ENCODE measurements at regions not wholly inside any gene's neighbourhood (a gene's known extent, or its start where the extent isn't known, plus 50 kb on each side); places are given as distances from the start of the nearest gene placed in this dataset.
"Not testable (repeated sequence)": the region's sequence is repeated elsewhere in the genome, so short reads cannot be mapped to it uniquely, and the experiment has no call there.

DNA sequence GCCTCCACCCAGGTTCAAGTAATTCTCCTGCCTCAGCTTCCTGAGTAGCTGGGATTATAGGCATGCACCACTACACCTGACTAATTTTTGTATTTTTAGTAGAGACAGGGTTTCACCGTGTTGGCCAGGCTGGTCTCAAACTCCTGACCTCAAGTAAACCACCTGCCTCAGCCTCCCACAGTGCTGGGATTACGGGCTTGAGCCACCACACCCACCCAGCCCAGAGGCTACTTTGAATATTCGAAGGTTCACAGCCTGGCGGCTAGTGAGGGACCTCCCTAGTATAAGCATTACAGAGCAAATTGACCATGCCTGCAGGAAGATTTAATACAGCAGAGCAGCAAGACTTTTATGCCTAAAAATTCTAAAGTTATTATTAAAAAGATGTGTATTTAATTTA lies 86.6 kb downstream of the SEPTIN7 start:
- not testable (repeated sequence) for H3K4me1 ChIP-seq (ENCODE audit: insufficient read depth, low read length); H3K27me3 ChIP-seq (ENCODE audit: insufficient read depth, low read length); H3K27ac ChIP-seq (ENCODE audit: low read depth, low read length); H3K4me3 ChIP-seq (ENCODE audit: low read length); H3K9me3 ChIP-seq (ENCODE audit: insufficient read depth, low read depth, low read length); H3K9ac ChIP-seq (ENCODE audit: low read depth, low read length)
- WGBS, result 69% methylated on average over 4 of the region's 4 CpGs
- peaks cover 77% of the 10 kb centered on the region for H3K36me3 ChIP-seq (ENCODE audit: insufficient read depth, low read length)

DNA sequence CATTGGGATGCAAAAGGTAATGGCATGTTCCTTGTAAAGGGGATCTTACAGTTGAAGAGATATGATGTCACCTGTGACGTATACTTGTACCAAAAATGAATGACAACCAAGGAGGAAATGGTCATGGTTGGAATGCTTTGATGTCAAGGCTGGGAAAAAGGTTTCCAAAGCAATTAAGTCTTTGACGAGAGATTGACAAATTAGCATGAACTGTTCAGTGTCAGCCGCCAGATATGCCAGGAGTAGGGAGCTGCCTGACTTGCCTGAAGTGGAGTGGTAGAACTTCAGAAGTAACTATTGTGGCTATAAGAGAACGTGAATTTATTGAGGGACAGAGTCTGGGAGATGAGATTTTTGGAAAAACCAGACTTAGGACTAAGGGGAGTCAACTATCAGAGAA lies 88.1 kb downstream of the SEPTIN7 start:
- 92% methylated on average over 4 of the region's 4 CpGs for WGBS
- Histone ChIP-seq H3K36me3 (ENCODE audit: insufficient read depth, low read length) (peaks cover 67% of the 10 kb centered on the region), H3K9ac (ENCODE audit: low read depth, low read length) (no peak overlapping the region), H3K9me3 (ENCODE audit: insufficient read depth, low read depth, low read length) (no peaks in the 10 kb centered on the region), H3K4me1 (ENCODE audit: insufficient read depth, low read length) (no peaks in the 10 kb centered on the region), H3K27me3 (ENCODE audit: insufficient read depth, low read length) (no peaks in the 10 kb centered on the region), H3K4me3 (ENCODE audit: low read length) (no peak overlapping the region), H3K27ac (ENCODE audit: low read depth, low read length) (no peak overlapping the region)

DNA sequence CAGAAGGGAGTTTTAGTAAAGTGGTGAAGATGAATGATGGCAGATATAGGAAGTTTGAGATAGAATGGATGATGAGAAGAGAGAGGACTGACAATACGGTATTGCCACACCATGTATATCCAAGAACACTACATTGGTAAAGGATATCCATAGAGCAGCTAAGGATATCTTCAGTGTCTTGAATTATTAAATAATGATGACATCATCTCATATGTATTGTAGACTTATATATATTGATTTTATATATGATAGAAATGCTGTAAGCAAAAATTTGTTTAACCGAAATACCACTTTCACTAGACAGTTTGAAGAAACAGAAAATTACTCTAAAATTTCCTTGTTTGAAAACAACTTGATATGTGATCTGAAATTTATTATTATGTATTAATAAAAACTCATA lies 89.0 kb downstream of the SEPTIN7 start:
- Histone ChIP-seq H3K27ac (ENCODE audit: low read depth, low read length) (no peak overlapping the region), H3K4me3 (ENCODE audit: low read length) (no peak overlapping the region), H3K9ac (ENCODE audit: low read depth, low read length) (no peak overlapping the region), H3K4me1 (ENCODE audit: insufficient read depth, low read length) (no peaks in the 10 kb centered on the region), H3K9me3 (ENCODE audit: insufficient read depth, low read depth, low read length) (no peaks in the 10 kb centered on the region), H3K27me3 (ENCODE audit: insufficient read depth, low read length) (no peaks in the 10 kb centered on the region), H3K36me3 (ENCODE audit: insufficient read depth, low read length) (peaks cover 60% of the 10 kb centered on the region)
- WGBS, result no CpG with 5 or more reads among the region's 2 CpGs

DNA sequence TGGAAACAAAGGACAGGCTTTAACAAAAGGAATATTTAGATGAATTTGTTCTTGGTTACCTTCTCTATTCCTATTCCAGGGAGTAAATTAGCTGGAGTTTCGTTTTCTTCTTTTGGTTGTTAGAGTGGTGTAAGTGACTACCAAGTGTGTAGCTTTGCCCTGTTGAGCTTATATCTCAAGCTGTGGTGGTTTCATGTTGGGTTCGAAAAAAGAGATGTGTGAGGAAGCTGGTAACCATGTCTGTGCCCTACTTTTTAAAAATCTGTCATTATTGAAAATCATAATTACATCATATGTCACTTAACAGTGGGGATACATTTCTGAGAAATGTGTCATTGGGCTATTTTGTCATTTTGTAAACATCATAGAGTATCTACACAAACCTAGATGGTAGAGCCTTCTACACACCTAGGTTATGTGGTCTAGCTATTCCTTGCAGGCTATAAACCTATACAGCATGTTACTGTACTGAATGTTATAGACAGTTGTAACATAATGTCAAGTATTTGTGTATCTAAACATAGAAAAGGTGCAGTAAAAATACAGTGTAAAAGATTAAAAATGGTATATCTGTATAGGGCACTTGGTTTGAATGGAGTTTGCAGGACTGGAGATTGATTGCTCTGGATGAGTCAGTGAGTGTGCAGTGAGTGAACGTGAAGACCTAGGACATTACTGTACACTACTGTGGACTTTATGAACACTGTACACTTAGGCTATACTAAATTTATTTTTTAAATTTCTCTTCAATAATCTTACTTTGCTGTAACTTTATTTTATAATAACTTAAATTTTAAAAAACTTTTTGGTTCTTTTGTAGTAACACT lies 90.4 kb downstream of the SEPTIN7 start:
- Histone ChIP-seq H3K9me3 (ENCODE audit: insufficient read depth, low read depth, low read length) (no peaks in the 10 kb centered on the region), H3K9ac (ENCODE audit: low read depth, low read length) (no peak overlapping the region), H3K4me1 (ENCODE audit: insufficient read depth, low read length) (no peaks in the 10 kb centered on the region), H3K27ac (ENCODE audit: low read depth, low read length) (no peak overlapping the region), H3K27me3 (ENCODE audit: insufficient read depth, low read length) (no peaks in the 10 kb centered on the region), H3K4me3 (ENCODE audit: low read length) (no peak overlapping the region), H3K36me3 (ENCODE audit: insufficient read depth, low read length) (peaks cover 57% of the 10 kb centered on the region)
- WGBS, result 98% methylated on average over 3 of the region's 3 CpGs

GRCh38 chr7:35893649-35894048 lies 92.8 kb downstream of the SEPTIN7 start:
- 94% methylated on average over 1 of the region's 1 CpG for WGBS

DNA sequence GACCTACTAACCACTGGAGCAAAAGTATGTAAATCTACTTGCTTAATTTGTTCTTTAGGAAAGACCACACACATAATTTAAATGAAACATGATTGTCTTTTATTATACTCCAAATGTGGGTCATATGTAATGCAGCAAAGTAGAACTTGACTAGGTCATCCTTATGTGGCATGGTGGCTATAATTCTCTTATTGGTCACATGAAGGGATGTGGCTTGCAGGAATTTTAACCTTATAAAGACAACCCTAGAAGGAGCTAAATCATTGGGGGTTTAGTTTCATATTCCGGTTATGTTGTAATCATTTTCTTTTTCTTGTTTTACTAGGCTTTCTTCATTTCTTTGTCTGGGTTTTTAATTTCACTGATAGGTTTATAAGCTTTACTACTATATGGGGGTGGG lies 93.9 kb downstream of the SEPTIN7 start:
- Histone ChIP-seq H3K4me1 (ENCODE audit: insufficient read depth, low read length) (no peaks in the 10 kb centered on the region), H3K27me3 (ENCODE audit: insufficient read depth, low read length) (no peaks in the 10 kb centered on the region), H3K4me3 (ENCODE audit: low read length) (no peak overlapping the region), H3K36me3 (ENCODE audit: insufficient read depth, low read length) (peaks cover 62% of the 10 kb centered on the region), H3K27ac (ENCODE audit: low read depth, low read length) (no peak overlapping the region), H3K9ac (ENCODE audit: low read depth, low read length) (no peak overlapping the region), H3K9me3 (ENCODE audit: insufficient read depth, low read depth, low read length) (no peaks in the 10 kb centered on the region)
- no CpG with 5 or more reads among the region's 1 CpG for WGBS

More at GRCh38 chr7:35893649-35894048, 92.8 kb downstream of the SEPTIN7 start:
- Histone ChIP-seq H3K27ac (ENCODE audit: low read depth, low read length) (no peak overlapping the region), H3K9me3 (ENCODE audit: insufficient read depth, low read depth, low read length) (no peaks in the 10 kb centered on the region), H3K9ac (ENCODE audit: low read depth, low read length) (no peak overlapping the region), H3K27me3 (ENCODE audit: insufficient read depth, low read length) (no peaks in the 10 kb centered on the region), H3K36me3 (ENCODE audit: insufficient read depth, low read length) (peaks cover 60% of the 10 kb centered on the region), H3K4me1 (ENCODE audit: insufficient read depth, low read length) (no peaks in the 10 kb centered on the region), H3K4me3 (ENCODE audit: low read length) (no peak overlapping the region)

- H3K4me3 ChIP-seq (ENCODE audit: low read length), result no peak overlapping the region
- 94% methylated on average over 1 of the region's 2 CpGs for WGBS
- no peaks in the 10 kb centered on the region for H3K9me3 ChIP-seq (ENCODE audit: insufficient read depth, low read depth, low read length)
- no peak overlapping the region for H3K9ac ChIP-seq (ENCODE audit: low read depth, low read length)
- no peaks in the 10 kb centered on the region for H3K4me1 ChIP-seq (ENCODE audit: insufficient read depth, low read length)
- no peaks in the 10 kb centered on the region for H3K27me3 ChIP-seq (ENCODE audit: insufficient read depth, low read length)
- H3K27ac ChIP-seq (ENCODE audit: low read depth, low read length), result no peak overlapping the region
- H3K36me3 ChIP-seq (ENCODE audit: insufficient read depth, low read length), result peaks cover 85% of the 10 kb centered on the region
These were observed 99.8 kb downstream of the SEPTIN7 start for GRCh38 chr7:35900651-35901050.

DNA sequence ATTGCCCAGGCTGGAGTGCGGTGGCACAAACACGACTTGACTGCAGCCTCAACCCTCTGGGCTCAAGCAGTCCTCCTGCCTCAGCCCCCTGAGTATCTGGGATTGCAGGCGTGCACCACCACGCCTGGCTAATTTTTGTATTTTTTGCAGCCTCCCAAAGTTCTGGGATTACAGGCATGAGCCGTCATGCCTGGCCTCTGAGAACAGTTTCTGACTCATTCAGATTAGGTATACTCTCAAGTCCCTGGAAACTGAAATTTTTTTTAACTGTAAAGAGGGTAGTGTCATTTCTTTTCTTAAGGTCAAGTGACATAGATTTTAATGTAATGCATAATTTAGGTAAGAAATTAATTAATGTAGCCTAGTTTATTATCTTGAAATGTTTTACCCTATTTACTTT lies 104.7 kb downstream of the SEPTIN7 start:
- no peaks in the 10 kb centered on the region for H3K27me3 ChIP-seq (ENCODE audit: insufficient read depth, low read length)
- peaks cover 17% of the 10 kb centered on the region for H3K4me1 ChIP-seq (ENCODE audit: insufficient read depth, low read length)
- H3K27ac ChIP-seq (ENCODE audit: low read depth, low read length), result no peak overlapping the region
- no peak overlapping the region for H3K9ac ChIP-seq (ENCODE audit: low read depth, low read length)
- 73% methylated on average over 5 of the region's 5 CpGs for WGBS
- no peak overlapping the region for H3K4me3 ChIP-seq (ENCODE audit: low read length)
- H3K36me3 ChIP-seq (ENCODE audit: insufficient read depth, low read length), result peaks cover 45% of the 10 kb centered on the region
- H3K9me3 ChIP-seq (ENCODE audit: insufficient read depth, low read depth, low read length), result no peaks in the 10 kb centered on the region

DNA sequence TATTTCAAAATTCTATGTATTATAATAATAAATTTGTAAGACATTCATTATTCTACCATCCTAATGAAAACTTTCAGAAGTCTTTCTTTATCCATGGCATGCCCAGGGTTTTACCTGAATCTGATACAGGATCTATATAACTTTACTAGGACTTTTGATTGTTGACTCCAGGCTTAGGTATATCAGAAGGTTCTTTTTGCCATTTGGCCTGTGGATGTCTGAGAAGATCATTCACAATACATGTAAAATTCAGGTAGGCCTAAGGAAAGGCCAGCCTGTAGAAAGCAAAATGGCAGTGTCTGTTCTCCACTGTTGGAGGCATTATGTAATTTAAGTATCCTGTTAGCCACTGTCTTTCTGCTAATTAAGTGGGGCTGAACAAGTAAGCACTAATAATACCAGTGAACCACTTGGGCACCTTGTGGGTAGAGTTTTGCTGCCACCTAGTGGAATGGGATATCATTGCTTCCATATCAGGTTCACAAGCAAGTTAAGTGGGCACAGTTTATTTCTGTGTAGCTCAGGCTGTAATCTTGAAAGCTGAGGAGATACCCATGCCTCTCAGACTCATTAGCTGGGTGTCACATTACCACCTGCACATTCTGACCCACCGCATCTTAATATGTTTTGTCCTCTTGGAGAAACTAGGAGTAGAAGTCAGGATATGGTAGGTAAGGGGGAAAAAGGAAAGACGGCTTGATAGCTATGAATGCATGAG lies 105.5 kb downstream of the SEPTIN7 start:
- H3K27ac ChIP-seq (ENCODE audit: low read depth, low read length), result no peak overlapping the region
- peaks cover 17% of the 10 kb centered on the region for H3K4me1 ChIP-seq (ENCODE audit: insufficient read depth, low read length)
- no peaks in the 10 kb centered on the region for H3K27me3 ChIP-seq (ENCODE audit: insufficient read depth, low read length)
- no peak overlapping the region for H3K4me3 ChIP-seq (ENCODE audit: low read length)
- no peak overlapping the region for H3K9ac ChIP-seq (ENCODE audit: low read depth, low read length)
- H3K9me3 ChIP-seq (ENCODE audit: insufficient read depth, low read depth, low read length), result no peaks in the 10 kb centered on the region
- 90% methylated on average over 2 of the region's 2 CpGs for WGBS
- H3K36me3 ChIP-seq (ENCODE audit: insufficient read depth, low read length), result peaks cover 37% of the 10 kb centered on the region

- Histone ChIP-seq H3K4me1 (ENCODE audit: insufficient read depth, low read length) (peaks cover 17% of the 10 kb centered on the region), H3K27ac (ENCODE audit: low read depth, low read length) (no peak overlapping the region; the same call in 1 of the 2 replicates), H3K9me3 (ENCODE audit: insufficient read depth, low read depth, low read length) (no peaks in the 10 kb centered on the region; the same call in 1 of the 2 replicates), H3K36me3 (ENCODE audit: insufficient read depth, low read length) (peaks cover 20% of the 10 kb centered on the region), H3K4me3 (ENCODE audit: low read length) (no peak overlapping the region), H3K9ac (ENCODE audit: low read depth, low read length) (no peak overlapping the region; the same call in 1 of the 2 replicates), H3K27me3 (ENCODE audit: insufficient read depth, low read length) (no peaks in the 10 kb centered on the region)
- 54% methylated on average over 11 of the region's 11 CpGs for WGBS
These were observed 107.7 kb downstream of the SEPTIN7 start for GRCh38 chr7:35908331-35909216.

Data from HUES64 (cell line).